ENCODE measurements at regions not wholly inside any gene's neighbourhood (a gene's known extent, or its start where the extent isn't known, plus 50 kb on each side); places are given as distances from the start of the nearest gene placed in this dataset.

DNA sequence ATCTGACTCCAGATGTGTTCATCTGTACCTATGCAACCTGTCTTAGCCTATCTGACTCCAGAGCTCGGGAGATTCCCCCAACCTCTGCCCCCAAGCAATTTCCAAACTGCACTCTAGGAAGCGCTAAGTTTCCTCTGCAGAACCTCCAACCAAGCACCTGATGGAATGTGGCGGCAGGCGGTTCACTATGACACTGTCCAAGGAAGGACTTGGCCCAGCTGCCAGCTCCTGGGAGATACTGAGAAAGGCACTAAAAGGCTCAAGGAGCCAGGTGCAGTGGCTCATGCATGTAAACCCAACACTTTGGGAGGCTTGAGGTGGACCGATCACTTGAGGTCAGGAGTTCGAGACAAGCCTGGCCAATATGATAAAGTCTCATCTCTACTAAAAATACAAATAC lies 244.0 kb downstream of the BCL11B start:
- TF ChIP-seq CHD1 (IDR thresholded peaks at IDR 0.05; ENCODE audit: low read depth, low read length) (no peak), MAFK (IDR thresholded peaks at IDR 0.05; ENCODE audit: low read depth, low read length) (no peak), FOS (IDR thresholded peaks at IDR 0.05; ENCODE audit: low read depth, low read length) (no peak), POLR2A (IDR thresholded peaks at IDR 0.05; ENCODE audit: low read depth, low read length) (no peak), CEBPB (IDR thresholded peaks at IDR 0.05; ENCODE audit: low read depth, low read length) (no peak), RAD21 (IDR thresholded peaks at IDR 0.05; ENCODE audit: low read length) (no peak), SMC3 (IDR thresholded peaks at IDR 0.05; ENCODE audit: low read depth, low read length) (no peak), RFX5 (IDR thresholded peaks at IDR 0.05; ENCODE audit: low read depth, low read length) (no peak), RCOR1 (IDR thresholded peaks at IDR 0.05; ENCODE audit: insufficient replicate concordance, low read length) (no peak), USF2 (IDR thresholded peaks at IDR 0.05; ENCODE audit: low read depth, low read length) (no peak), BHLHE40 (IDR thresholded peaks at IDR 0.05; ENCODE audit: low read depth, low read length) (no peak), MAZ (IDR thresholded peaks at IDR 0.05; ENCODE audit: borderline replicate concordance, low read depth, low read length) (no peak)
- TF ChIP-seq, protein P1, sequence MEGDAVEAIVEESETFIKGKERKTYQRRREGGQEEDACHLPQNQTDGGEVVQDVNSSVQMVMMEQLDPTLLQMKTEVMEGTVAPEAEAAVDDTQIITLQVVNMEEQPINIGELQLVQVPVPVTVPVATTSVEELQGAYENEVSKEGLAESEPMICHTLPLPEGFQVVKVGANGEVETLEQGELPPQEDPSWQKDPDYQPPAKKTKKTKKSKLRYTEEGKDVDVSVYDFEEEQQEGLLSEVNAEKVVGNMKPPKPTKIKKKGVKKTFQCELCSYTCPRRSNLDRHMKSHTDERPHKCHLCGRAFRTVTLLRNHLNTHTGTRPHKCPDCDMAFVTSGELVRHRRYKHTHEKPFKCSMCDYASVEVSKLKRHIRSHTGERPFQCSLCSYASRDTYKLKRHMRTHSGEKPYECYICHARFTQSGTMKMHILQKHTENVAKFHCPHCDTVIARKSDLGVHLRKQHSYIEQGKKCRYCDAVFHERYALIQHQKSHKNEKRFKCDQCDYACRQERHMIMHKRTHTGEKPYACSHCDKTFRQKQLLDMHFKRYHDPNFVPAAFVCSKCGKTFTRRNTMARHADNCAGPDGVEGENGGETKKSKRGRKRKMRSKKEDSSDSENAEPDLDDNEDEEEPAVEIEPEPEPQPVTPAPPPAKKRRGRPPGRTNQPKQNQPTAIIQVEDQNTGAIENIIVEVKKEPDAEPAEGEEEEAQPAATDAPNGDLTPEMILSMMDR (conservative IDR thresholded peaks at IDR 0.05; ENCODE audit: low read depth, low read length) = no peak
- TF ChIP-seq, protein P2, sequence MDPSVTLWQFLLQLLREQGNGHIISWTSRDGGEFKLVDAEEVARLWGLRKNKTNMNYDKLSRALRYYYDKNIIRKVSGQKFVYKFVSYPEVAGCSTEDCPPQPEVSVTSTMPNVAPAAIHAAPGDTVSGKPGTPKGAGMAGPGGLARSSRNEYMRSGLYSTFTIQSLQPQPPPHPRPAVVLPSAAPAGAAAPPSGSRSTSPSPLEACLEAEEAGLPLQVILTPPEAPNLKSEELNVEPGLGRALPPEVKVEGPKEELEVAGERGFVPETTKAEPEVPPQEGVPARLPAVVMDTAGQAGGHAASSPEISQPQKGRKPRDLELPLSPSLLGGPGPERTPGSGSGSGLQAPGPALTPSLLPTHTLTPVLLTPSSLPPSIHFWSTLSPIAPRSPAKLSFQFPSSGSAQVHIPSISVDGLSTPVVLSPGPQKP (IDR thresholded peaks at IDR 0.05; ENCODE audit: borderline replicate concordance, low read depth, low read length) = no peak

Measured in IMR-90 (cell line).